PC-9 (cell line): ENCODE measurements at regions not wholly inside any gene's neighbourhood (a gene's known extent, or its start where the extent isn't known, plus 50 kb on each side); places are given as distances from the start of the nearest gene placed in this dataset.

Source experiments
- BruUV-seq: library from RNA; stranded (reverse); fragments of 400-500 nt; replicated peaks from 2 replicates; lab custom pipeline; 2021; lab: Mats Ljungman, UMichigan
- CTCF ChIA-PET: fragments of 300-600 bp; sonication (Branson Sonifier 250); formaldehyde crosslinking; loops from one replicate; lab custom pipeline; 2022; ENCODE audit warnings: antibody characterized with exemption; lab: Charles Lee
- POLR2A ChIA-PET: fragments of 300-600 bp; sonication (Branson Sonifier 250); formaldehyde crosslinking; loops from one replicate; lab custom pipeline; 2022; ENCODE audit warnings: antibody characterized with exemption; ENCODE audit not compliant: unreplicated experiment; lab: Charles Lee
- DNase-seq, 2 experiments: peaks; one replicate each; pipeline versions ENCODE4 v3.0.0 to v3.0.0-alpha.2; 2015 to 2022; ENCODE audit warnings: mixed read lengths in 1 of 2
- H2AFZ ChIP-seq: fragments of 200-600 bp; sonication (generic); 2 replicates; pipeline ENCODE4 v1.8.1; 2017; ENCODE audit warnings: antibody characterized with exemption
- H3F3A ChIP-seq: fragments of 200-600 bp; sonication (generic); 2 replicates; pipeline ENCODE4 v1.8.1; 2017; ENCODE audit warnings: antibody characterized with exemption, mild to moderate bottlenecking, low read depth; ENCODE audit not compliant: insufficient read depth
- H3K27ac ChIP-seq: fragments of 200-600 bp; sonication (generic); 2 replicates; pipeline ENCODE4 v1.6.1; 2016; ENCODE audit warnings: mixed run types
- H3K27me3 ChIP-seq: fragments of 200-600 bp; sonication (generic); 2 replicates; pipeline ENCODE4 v1.6.1; 2016; ENCODE audit warnings: low read depth, mixed run types; ENCODE audit not compliant: insufficient read depth
- H3K36me3 ChIP-seq: fragments of 200-600 bp; sonication (generic); 2 replicates; pipeline ENCODE4 v1.6.1; 2016; ENCODE audit warnings: low read depth, mixed run types
- H3K4me1 ChIP-seq: fragments of 200-600 bp; sonication (generic); replicated peaks from 2 replicates; pipeline ENCODE4 v1.6.1; 2016; ENCODE audit warnings: mixed run types; ENCODE audit not compliant: insufficient read depth
- H3K4me2 ChIP-seq: fragments of 200-600 bp; sonication (generic); 2 replicates; pipeline ENCODE4 v1.6.1; 2017; ENCODE audit warnings: mixed run types
- H3K4me3 ChIP-seq: fragments of 200-600 bp; sonication (generic); 2 replicates; pipeline ENCODE4 v1.6.1; 2016; ENCODE audit warnings: mixed run types
- H3K79me2 ChIP-seq: fragments of 200-600 bp; sonication (generic); 2 replicates; pipeline ENCODE4 v1.6.1; 2017; ENCODE audit warnings: low read depth, mixed run types
- H3K9me2 ChIP-seq: fragments of 200-600 bp; sonication (generic); 2 replicates; pipeline ENCODE4 v1.8.1; 2017; ENCODE audit warnings: mild to moderate bottlenecking; ENCODE audit not compliant: insufficient read depth
- H3K9me3 ChIP-seq: fragments of 200-600 bp; sonication (generic); 2 replicates; pipeline ENCODE4 v1.8.1; 2016; ENCODE audit warnings: low read depth; ENCODE audit not compliant: insufficient read depth
- H4K20me1 ChIP-seq: fragments of 200-600 bp; sonication (generic); 2 replicates; pipeline ENCODE4 v1.8.1; 2017; ENCODE audit not compliant: insufficient read depth
- CTCF ChIP-seq: fragments of 200-600 bp; sonication (generic); conservative IDR thresholded peaks from 2 replicates; pipeline ENCODE4 v1.6.1; 2017; ENCODE audit warnings: mixed run types, antibody characterized with exemption, mild to moderate bottlenecking, moderate library complexity
- EZH2 ChIP-seq: fragments of 200-600 bp; sonication (generic); IDR thresholded peaks from 2 replicates; pipeline ENCODE4 v1.8.0; 2017; ENCODE audit warnings: antibody characterized with exemption, low read depth
- intact Hi-C: fragments of 100-400 bp; cut with micrococcal nuclease; formaldehyde crosslinking; loops from one replicate; pipeline ENCODE4 v1.10.0; 2022; ENCODE audit not compliant: unreplicated experiment

GRCh38 chr3:180332608-180333007 is 269.4 kb upstream of the TTC14 start:
- intact Hi-C loops: loop anchor here (2.0 kb wide), 1 partner anchor 14 kb away; no protein-coding TSS in a partner anchor
- Histone ChIP-seq H2AFZ (no peak overlapping the region), H3K4me3 (no peak overlapping the region), H3K27ac (no peak overlapping the region), H3K27me3 (no peaks in the 10 kb centered on the region), H4K20me1 (no peaks in the 10 kb centered on the region), H3K9me3 (no peaks in the 10 kb centered on the region), H3K9me2 (no peaks in the 10 kb centered on the region; the same call in 1 of the 2 replicates), H3K79me2 (no peaks in the 10 kb centered on the region), H3F3A (no peaks in the 10 kb centered on the region), H3K4me2 (no peak overlapping the region), H3K36me3 (no peaks in the 10 kb centered on the region), H3K4me1 (no peaks in the 10 kb centered on the region)
- DNase-seq: no peak
- ChIA-PET CTCF (interaction anchor here (0.6 kb wide), 1 partner anchor 146 kb away, joined by 3 read pairs; no protein-coding TSS in a partner anchor), POLR2A (no interaction called here)
- TF ChIP-seq EZH2 (no peak), CTCF (no peak)
- BruUV-seq: no TSS peak

- Histone ChIP-seq H3K4me1 (no peaks in the 10 kb centered on the region), H3K27ac (no peak overlapping the region), H3K27me3 (no peaks in the 10 kb centered on the region), H3F3A (no peaks in the 10 kb centered on the region), H3K36me3 (no peaks in the 10 kb centered on the region), H3K4me3 (no peak overlapping the region), H3K9me3 (no peaks in the 10 kb centered on the region), H3K4me2 (no peak overlapping the region), H4K20me1 (no peaks in the 10 kb centered on the region), H2AFZ (no peak overlapping the region), H3K79me2 (no peaks in the 10 kb centered on the region), H3K9me2 (no peaks in the 10 kb centered on the region; the same call in 1 of the 2 replicates)
- ChIA-PET POLR2A (no interaction called here), CTCF (no interaction called here)
- TF ChIP-seq EZH2: no peak
- no peak for TF ChIP-seq CTCF
- no peak for DNase-seq
- no TSS peak for BruUV-seq
- intact Hi-C loops: no loop called here
These were observed 266.9 kb upstream of the TTC14 start for GRCh38 chr3:180335050-180335449.

- CTCF ChIA-PET: no interaction called here
- intact Hi-C loops: no loop called here
- TF ChIP-seq CTCF: no peak
These were observed 261.6 kb upstream of the TTC14 start for GRCh38 chr3:180340395-180340794.

More at GRCh38 chr3:180340395-180340794, 261.6 kb upstream of the TTC14 start:
- BruUV-seq: no TSS peak
- no peaks in the 10 kb centered on the region; the same call in 1 of the 2 replicates for H3K9me3 ChIP-seq
- no peak overlapping the region for H3K27ac ChIP-seq
- no peaks in the 10 kb centered on the region for H3K27me3 ChIP-seq
- no peaks in the 10 kb centered on the region for H3K4me1 ChIP-seq
- no peaks in the 10 kb centered on the region for H4K20me1 ChIP-seq
- H3F3A ChIP-seq: no peaks in the 10 kb centered on the region
- H3K4me2 ChIP-seq: no peak overlapping the region
- peaks cover 4% of the 10 kb centered on the region; the same call in 1 of the 2 replicates for H3K9me2 ChIP-seq
- no peak for DNase-seq
- H2AFZ ChIP-seq: no peak overlapping the region
- POLR2A ChIA-PET: no interaction called here
- H3K36me3 ChIP-seq: no peaks in the 10 kb centered on the region
- H3K4me3 ChIP-seq: no peak overlapping the region
- H3K79me2 ChIP-seq: no peaks in the 10 kb centered on the region
